Heart right ventricle (tissue), 16 donors: ENCODE measurements at regions not wholly inside any gene's neighbourhood (a gene's known extent, or its start where the extent isn't known, plus 50 kb on each side); places are given as distances from the start of the nearest gene placed in this dataset.

Experiments used
- ATAC-seq, 8 donors: fragments of 200-7000 bp; cut with Tn5 transposase; one replicate each; pipeline ENCODE4 v1.9.1; 2020; ENCODE audit warnings: mild to moderate bottlenecking in 8 of 8, moderate library complexity in 8 of 8, moderate number of reproducible peaks in 1 of 8
- DNase-seq, 2 donors: peaks; one replicate each; pipeline ENCODE4 v3.0.0-alpha.2; 2020
- H3K27ac ChIP-seq, 10 donors: fragments of 200-600 bp; sonication (generic) in 2 of 10; one replicate each; pipeline versions ENCODE4 v1.5.0 to v1.8.0; 2020 to 2022; ENCODE audit warnings: mild to moderate bottlenecking in 3 of 10
- H3K27me3 ChIP-seq, 7 donors: fragments of 200-600 bp; one replicate each; pipeline ENCODE4 v1.8.0; 2021 to 2022; ENCODE audit warnings: mild to moderate bottlenecking in 2 of 7
- H3K36me3 ChIP-seq, 9 donors: fragments of 200-600 bp; sonication (generic) in 1 of 9; one replicate each; pipeline versions ENCODE4 v1.5.0 to v1.8.0; 2020 to 2022; ENCODE audit warnings: mild to moderate bottlenecking in 2 of 9
- H3K4me1 ChIP-seq, 9 donors: fragments of 200-600 bp; sonication (generic) in 1 of 9; one replicate each; pipeline versions ENCODE4 v1.5.0 to v1.8.0; 2020 to 2022; ENCODE audit warnings: mild to moderate bottlenecking in 4 of 9
- H3K4me3 ChIP-seq, 10 donors: fragments of 200-600 bp; sonication (generic) in 2 of 10; one replicate each; pipeline versions ENCODE4 v1.5.0 to v1.8.0; 2020 to 2022; ENCODE audit warnings: mild to moderate bottlenecking in 7 of 10, moderate library complexity in 2 of 10
- H3K9me3 ChIP-seq, 11 donors: fragments of 200-600 bp in 10 of 11; sonication (generic) in 2 of 11; one replicate each; pipeline versions ENCODE4 v1.5.0 to v1.8.0; 2013 to 2022; ENCODE audit warnings: mild to moderate bottlenecking in 2 of 11, control low read depth in 1 of 11, moderate library complexity in 1 of 11
- WGBS, 2 donors: extraction: QIAGEN DNeasy Blood & Tissue Kit; methylation state at CpG; one replicate each; pipeline ENCODE4 v1.1.7; 2013; ENCODE audit warnings: inconsistent platforms in 1 of 2; 5-methylcytosine and 5-hydroxymethylcytosine counted together
- intact Hi-C, 10 donors: fragments of 100-400 bp; cut with DNase I; formaldehyde crosslinking; loops; one replicate each; pipeline versions ENCODE4 v1.11.1 to v1.14.2; 2022
- TF ChIP-seq, protein P1 (sequence below), 9 donors: fragments of 200-600 bp; sonication (generic) in 2 of 9; IDR thresholded peaks; one replicate each; pipeline versions ENCODE4 v1.5.0 to v1.8.0; 2021 to 2022; ENCODE audit warnings: antibody characterized with exemption in 9 of 9, mild to moderate bottlenecking in 5 of 9, moderate library complexity in 1 of 9
- donor health status: Arrhythmogenic right ventricular cardiomyopathy.
- donor health status: ischemic (EF 13 %, LVEDD 7.1; RV severe dilation, severe dysfunction).
- donor health status: healthy with polysubstance abuse.
- donor health status: DM: no; HTN: yes; CAD: no.
- donor health status: DM: no; HTN: no; CAD: no.
- donor health status: ischemic (EF 25% LVEDD 6.9; RV normal size, moderate dysfunction).
- donor health status: ischemic (EF 25% LVEDD 5.7; RV mildly dilated, moderate dysfunction).
- donor health status: healthy.
- donor health status: DM: yes; HTN: yes; CAD: no.
- donor health status: Ischemic cardiomyopathy.
- donor health status: ischemic (EF 35%, LVEDD 5.7; RV mildly dilated, moderate dysfunction).
- donor health status: nonischemic (EF 11% LVEDD 7.7; RV severe dilation, severe dysfunction).
- donor health status: DM: yes; HTN: yes; CAD: no.
- donor health status: PGD.
- donor health status: ischemic (EF 29% LVEDD 5.4; RV normal size, mild dysfunction).
- donor health status: nonischemic (EF 23%, LVEDD 6.1; RV moderate dilation, normal function).

DNA sequence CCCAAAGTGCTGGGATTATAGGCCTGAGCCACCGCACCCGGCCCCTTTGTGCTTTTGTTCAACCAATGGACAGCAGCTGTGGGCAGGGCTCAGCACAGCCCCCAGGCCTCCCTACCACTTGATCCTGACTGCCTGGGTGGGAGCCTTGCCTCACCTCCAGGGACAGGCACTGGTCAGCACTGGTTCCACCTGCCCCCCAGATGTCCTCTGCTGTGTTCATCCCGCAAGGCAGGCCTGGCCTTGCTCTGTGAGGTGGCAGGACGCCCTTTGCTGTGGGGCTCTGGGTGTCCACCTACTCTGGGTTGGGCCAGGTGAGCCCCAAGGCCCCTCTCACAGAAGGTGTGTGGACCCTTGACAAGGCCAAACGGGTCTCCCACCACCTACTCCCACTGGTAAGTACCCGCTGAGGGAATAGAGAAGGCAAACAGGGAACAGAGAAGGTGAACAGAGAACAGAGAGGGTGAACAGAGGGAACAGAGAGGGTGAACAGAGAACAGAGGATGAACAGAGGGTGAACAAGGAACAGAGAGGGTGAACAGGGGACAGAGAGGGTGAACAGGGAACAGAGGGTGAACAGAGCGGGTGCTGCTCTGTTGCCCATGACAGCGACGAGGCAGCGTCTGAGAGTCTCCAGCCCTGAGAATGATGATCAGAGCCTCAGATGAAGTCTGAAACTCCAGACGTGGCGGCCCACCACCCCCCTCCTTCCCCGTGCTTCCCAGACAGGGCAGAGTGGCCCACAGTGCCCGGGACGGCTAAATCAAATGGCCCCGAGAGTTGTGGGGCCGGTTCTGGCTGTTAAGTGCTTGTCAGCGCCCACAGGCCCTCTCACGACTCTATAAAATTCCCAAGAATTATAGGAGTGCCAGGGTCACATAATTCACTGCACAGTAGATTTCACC lies 55.0 kb upstream of the NKX1-1 start:
- Histone ChIP-seq H3K4me1 (no peaks in the 10 kb centered on the region), H3K4me3 (no peak overlapping the region), H3K27ac (no peak overlapping the region), H3K27me3 (peaks cover 0 to 85% (median 70%) of the 10 kb centered on the region in 7 donors), H3K36me3 (no peaks in the 10 kb centered on the region), H3K9me3 (no peaks in the 10 kb centered on the region)
- ATAC-seq (no peak), DNase-seq (no peak)
- 75 to 79% methylated on average over 17 to 19 of the region's 19 CpGs for WGBS, 2 donors
- intact Hi-C loops: no loop called here
- TF ChIP-seq, protein P1, sequence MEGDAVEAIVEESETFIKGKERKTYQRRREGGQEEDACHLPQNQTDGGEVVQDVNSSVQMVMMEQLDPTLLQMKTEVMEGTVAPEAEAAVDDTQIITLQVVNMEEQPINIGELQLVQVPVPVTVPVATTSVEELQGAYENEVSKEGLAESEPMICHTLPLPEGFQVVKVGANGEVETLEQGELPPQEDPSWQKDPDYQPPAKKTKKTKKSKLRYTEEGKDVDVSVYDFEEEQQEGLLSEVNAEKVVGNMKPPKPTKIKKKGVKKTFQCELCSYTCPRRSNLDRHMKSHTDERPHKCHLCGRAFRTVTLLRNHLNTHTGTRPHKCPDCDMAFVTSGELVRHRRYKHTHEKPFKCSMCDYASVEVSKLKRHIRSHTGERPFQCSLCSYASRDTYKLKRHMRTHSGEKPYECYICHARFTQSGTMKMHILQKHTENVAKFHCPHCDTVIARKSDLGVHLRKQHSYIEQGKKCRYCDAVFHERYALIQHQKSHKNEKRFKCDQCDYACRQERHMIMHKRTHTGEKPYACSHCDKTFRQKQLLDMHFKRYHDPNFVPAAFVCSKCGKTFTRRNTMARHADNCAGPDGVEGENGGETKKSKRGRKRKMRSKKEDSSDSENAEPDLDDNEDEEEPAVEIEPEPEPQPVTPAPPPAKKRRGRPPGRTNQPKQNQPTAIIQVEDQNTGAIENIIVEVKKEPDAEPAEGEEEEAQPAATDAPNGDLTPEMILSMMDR (IDR thresholded peaks at IDR 0.05): no peak

GRCh38 chr4:1459722-1460511 lies 53.7 kb upstream of the NKX1-1 start:
- no peaks in the 10 kb centered on the region for H3K4me1 ChIP-seq
- H3K27ac ChIP-seq: no peak overlapping the region
- intact Hi-C loops: no loop called here
- peaks cover 0 to 77% (median 62%) of the 10 kb centered on the region in 7 donors for H3K27me3 ChIP-seq
- no peaks in the 10 kb centered on the region for H3K9me3 ChIP-seq
- H3K4me3 ChIP-seq: no peak overlapping the region
- DNase-seq (no peak), ATAC-seq (no peak)
- 57 to 62% methylated on average over 23 to 26 of the region's 26 CpGs for WGBS, 2 donors
- TF ChIP-seq, protein P1 (IDR thresholded peaks at IDR 0.05): no peak
- no peaks in the 10 kb centered on the region for H3K36me3 ChIP-seq

GRCh38 chr4:1459081-1459721 lies 53.0 kb upstream of the NKX1-1 start:
- DNase-seq (no peak), ATAC-seq (no peak)
- Histone ChIP-seq H3K36me3 (no peaks in the 10 kb centered on the region), H3K27ac (no peak overlapping the region), H3K9me3 (peaks cover 0 to 2% (median 0%) of the 10 kb centered on the region in 11 donors), H3K27me3 (peaks cover 0 to 70% (median 56%) of the 10 kb centered on the region in 7 donors), H3K4me1 (no peaks in the 10 kb centered on the region), H3K4me3 (no peak overlapping the region)
- TF ChIP-seq, protein P1 (IDR thresholded peaks at IDR 0.05): no peak
- intact Hi-C loops: no loop called here
- 36 to 41% methylated on average over 16 of the region's 16 CpGs for WGBS, 2 donors

DNA sequence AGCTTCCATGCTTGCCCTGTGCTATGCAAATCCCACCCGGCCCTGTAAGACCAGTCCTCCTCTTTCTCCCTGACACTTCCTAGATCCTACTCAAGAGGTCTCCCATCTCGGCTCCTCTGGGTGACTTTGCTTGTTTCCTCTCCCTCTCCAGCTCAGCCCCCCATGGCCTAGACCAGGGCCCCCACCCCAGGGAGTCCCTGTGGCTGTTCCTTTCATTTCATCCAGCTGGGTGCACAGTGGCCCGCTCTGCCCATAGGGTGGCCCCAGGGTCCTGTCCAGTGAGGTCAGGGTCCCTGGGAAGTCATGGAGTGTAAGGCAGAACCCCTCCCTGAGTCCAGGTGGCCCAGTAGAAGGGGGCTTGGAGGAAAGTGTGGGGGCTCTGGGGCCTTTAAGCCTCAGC lies 52.3 kb upstream of the NKX1-1 start:
- DNase-seq: no peak
- Histone ChIP-seq H3K4me3 (no peak overlapping the region), H3K27me3 (peaks cover 0 to 63% (median 50%) of the 10 kb centered on the region in 7 donors), H3K36me3 (no peaks in the 10 kb centered on the region), H3K4me1 (no peaks in the 10 kb centered on the region), H3K27ac (no peak overlapping the region), H3K9me3 (peaks cover 0 to 5% (median 0%) of the 10 kb centered on the region in 11 donors)
- intact Hi-C loops: no loop called here
- ATAC-seq: no peak
- 59 to 63% methylated on average over 3 of the region's 3 CpGs for WGBS, 2 donors
- TF ChIP-seq, protein P1 (IDR thresholded peaks at IDR 0.05): no peak
